DMS53 treated with DMSO at 0.1 percent for 48 hours (cell line): ENCODE measurements at regions not wholly inside any gene's neighbourhood (a gene's known extent, or its start where the extent isn't known, plus 50 kb on each side); places are given as distances from the start of the nearest gene placed in this dataset.
"Not testable (repeated sequence)": the region's sequence is repeated elsewhere in the genome, so short reads cannot be mapped to it uniquely, and the experiment has no call there.

Source experiments
- DNase-seq: peaks from one replicate; lab custom pipeline; 2025; ENCODE audit not compliant: unreplicated experiment; lab: John Stamatoyannopoulos, UW

- DNase-seq = not testable (repeated sequence)
These were observed 257.7 kb upstream of the MEIS1 start for GRCh38 chr2:66177128-66177796.

- no peak for DNase-seq
These were observed 260.4 kb upstream of the MEIS1 start for GRCh38 chr2:66174491-66174890.

DNA sequence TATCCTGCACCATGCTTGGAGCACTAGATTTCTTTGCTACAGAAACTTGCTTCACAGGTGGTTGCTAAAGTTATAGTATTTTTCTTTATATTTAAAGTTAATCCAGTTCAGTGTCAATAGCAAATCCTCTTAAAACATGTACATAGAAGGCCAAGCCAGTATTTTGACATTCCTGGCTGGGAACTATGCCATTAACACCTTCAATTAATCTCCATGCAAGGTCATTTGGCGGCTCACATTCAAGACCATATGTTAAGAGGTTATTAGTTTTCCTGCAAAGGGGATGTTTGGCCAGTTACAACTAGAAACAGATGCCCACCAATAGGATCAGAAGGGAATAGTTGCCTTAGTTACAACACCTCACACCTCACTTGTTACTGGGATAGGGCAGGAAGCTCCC is 261.3 kb upstream of the MEIS1 start:
- DNase-seq = no peak

DNA sequence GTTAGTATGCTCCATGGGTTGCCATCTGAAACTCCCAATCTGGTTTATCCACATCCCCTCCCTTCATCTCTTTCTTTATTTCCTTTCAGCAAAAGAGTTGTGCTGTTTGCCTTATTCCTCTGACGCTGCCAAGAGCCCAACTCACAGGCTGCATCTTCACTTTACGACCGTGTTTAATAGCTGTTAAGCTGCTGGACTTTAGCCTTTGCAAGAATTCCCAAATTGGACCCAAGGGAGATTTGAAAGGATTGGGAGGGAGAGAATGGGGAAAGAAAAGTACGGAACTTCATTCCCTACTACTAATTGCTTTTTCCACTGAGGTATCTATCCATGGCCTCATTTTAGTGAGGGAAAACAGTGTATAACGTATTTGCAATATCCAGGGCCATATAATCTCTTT is 263.4 kb upstream of the MEIS1 start:
- no peak for DNase-seq

DNA sequence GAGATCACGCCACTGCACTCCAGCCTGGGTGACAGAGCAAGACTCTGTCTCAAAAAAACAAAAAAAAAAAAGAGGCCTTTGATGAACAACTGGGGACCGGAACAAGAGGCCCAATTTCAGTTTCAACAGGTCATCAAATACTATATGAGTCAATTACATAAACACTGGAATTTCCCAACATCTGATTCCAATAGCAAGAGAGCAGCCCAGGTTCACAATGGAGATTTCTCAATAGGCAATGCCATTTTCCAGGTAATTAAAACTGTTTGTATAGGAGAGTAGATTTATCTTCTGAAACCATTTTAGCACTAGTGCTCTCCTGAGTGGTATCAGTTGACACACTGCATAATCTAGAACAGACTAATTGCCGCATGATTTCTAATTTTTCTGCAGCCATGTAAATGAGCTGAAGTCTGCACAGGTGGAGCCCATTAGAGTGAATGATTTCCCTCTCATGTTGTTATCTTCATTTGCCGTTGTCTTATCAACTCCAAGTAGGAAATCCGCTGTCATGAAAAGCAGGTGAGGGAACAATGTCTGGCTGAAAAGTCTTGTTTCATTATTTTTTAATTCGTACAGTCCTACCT is 264.1 kb upstream of the MEIS1 start:
- peak; percentile 1 for DNase-seq

GRCh38 chr2:66169076-66169475 is 265.8 kb upstream of the MEIS1 start:
- no peak for DNase-seq

DNA sequence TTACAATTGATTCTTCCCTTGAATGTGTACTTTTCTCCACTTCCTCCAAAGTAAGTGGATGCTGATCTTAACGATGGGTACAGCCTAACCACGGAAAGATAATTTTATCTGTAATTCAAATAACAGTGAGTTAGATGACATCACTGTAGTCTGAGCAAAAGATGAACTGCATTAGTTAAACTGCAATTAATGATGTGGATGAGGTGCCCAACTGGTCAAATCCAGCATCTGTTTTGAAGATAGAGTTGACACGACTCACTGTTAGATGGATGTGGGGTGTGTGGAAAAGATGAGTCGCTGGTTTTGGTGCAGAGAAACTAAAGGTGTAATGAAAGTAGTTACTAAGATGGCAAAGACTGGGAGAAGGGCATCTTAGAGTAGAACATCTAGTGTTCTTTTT is 270.5 kb upstream of the MEIS1 start:
- no peak for DNase-seq

GRCh38 chr2:66156171-66156570 is 278.8 kb upstream of the MEIS1 start:
- no peak for DNase-seq

- no peak for DNase-seq
These were observed 281.0 kb upstream of the MEIS1 start for GRCh38 chr2:66153941-66154340.

GRCh38 chr2:66145490-66145889 is 289.4 kb upstream of the MEIS1 start:
- no peak for DNase-seq

DNA sequence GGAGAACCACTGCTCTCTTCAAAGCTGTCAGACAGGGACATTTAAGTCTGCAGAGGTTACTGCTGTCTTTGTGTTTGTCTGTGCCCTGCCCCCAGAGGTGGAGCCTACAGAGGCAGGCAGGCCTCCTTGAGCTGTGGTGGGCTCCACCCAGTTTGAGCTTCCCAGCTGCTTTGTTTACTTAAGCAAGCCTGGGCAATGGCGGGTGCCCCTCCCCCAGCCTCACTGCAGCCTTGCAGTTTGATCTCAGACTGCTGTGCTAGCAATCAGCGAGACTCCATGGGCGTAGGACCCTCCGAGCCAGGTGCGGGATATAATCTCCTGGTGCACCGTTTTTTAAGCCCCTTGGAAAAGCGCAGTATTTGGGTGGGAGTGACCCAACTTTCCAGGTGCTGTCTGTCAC is 290.6 kb upstream of the MEIS1 start:
- DNase-seq = not testable (repeated sequence)

DNA sequence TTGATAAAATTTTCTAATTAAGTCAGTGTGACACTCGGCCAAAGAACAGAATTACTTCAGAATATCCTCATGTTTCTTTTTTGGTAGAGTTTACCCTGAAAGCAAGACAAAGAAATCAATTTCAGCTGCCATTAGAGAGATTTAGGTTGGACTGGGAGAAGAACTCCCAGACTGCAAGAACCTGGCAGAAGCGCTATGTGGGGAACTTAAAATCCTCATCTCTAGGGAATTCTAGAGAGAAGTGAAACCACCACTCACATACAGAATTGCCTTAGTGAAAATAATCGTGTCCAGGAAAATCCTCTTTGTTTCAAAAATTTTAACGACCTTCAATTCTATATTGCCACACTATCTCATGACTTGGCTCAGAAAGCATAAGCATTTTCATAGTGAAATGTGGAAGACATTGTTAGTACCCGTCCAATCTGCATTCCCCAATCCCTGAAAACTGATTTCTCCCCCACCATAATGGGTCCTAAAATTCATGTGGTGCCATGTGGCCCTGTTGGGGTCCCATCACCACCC is 297.3 kb upstream of the MEIS1 start:
- DNase-seq = no peak

- DNase-seq = no peak
These were observed 300.7 kb upstream of the MEIS1 start for GRCh38 chr2:66134138-66134701.

DNA sequence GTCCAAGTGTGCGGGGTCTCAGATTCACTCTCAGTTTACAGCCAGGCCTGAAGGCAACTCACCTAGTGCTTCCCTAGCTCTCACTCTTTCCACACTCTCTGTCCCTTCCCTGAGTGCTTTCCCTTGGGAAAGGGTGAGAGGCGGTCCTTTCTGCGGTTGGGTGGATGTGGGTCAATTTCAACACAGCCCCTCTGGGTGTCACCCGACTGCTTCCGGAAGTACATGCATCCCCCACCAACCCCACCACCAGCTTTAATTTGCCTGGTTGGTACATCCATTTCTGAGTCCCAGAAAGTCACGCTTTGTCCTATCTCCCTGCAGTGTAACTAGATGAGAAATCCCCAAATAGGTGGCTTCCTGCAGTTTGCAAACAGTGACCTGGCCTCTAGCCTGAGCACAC is 307.3 kb upstream of the MEIS1 start:
- no peak for DNase-seq

DNA sequence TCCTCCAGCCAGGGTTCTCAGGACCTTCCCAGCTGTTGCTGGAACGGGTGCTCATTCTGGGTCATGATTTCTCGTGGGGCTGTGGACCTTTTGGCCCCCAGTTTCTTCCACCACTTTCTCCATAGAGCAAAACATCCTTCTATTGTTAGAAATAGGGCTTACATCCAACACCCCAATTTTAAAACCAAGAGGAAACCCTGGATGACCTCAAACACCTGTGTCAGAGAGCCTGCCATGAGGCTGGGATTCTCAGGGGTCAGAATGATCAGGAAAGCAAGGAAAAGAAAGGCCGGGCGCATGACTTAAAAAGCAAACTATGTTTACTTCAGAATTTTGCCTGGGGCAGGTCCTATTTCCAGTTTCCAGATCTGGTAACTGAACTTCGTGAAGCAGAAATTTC is 307.9 kb upstream of the MEIS1 start:
- DNase-seq = no peak

GRCh38 chr2:66125951-66126350 is 309.0 kb upstream of the MEIS1 start:
- no peak for DNase-seq

DNA sequence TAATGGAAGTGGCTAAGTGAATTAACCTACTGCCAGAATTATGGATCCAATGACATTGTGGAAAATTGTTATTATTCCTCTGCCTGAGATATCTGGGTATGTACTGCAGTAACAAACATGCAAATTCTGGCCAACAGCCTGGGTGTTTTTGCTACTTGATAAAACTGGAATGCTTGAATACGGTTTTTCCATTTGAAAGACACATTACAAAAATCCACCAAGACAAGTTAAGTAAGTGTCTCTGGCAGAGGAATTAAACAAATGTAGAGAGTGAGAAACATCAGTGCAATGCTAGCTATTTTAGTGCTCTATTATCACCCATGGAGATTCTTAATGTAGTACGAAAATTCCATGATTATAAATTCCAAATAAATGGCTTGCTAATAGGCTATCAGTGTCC is 312.4 kb upstream of the MEIS1 start:
- no peak for DNase-seq

DNA sequence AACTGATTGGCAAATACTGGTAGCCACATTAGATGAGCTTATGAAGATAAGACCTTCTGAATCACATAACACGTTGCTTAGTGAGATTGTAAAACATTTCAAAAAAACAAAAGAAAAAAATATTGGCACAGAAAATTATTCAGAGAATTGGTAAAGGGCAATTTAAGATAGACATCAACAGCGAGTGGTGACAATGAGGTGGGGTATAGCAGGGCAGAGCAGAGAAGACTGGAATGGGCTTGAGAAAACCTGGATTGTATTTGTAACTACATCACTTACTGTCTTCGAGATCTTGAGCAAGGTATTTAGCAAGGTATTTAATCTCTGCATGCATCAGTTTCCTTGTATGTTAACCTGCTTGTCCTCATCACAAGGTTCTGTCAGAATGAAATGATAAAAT is 313.0 kb upstream of the MEIS1 start:
- DNase-seq = no peak

GRCh38 chr2:66113988-66114625 is 320.8 kb upstream of the MEIS1 start:
- no peak for DNase-seq

GRCh38 chr2:66111706-66112105 is 323.2 kb upstream of the MEIS1 start:
- DNase-seq = no peak

GRCh38 chr2:66110608-66111007 is 324.3 kb upstream of the MEIS1 start:
- DNase-seq = no peak

GRCh38 chr2:66110086-66110485 is 324.8 kb upstream of the MEIS1 start:
- no peak for DNase-seq
